GM18498 (cell line): ENCODE measurements at regions not wholly inside any gene's neighbourhood (a gene's known extent, or its start where the extent isn't known, plus 50 kb on each side); places are given as distances from the start of the nearest gene placed in this dataset.

Experiments
- ATAC-seq: cut with Tn5 transposase; IDR thresholded peaks from one replicate; pipeline ENCODE4 v1.9.1; 2021; ENCODE audit warnings: mild to moderate bottlenecking, moderate library complexity; ENCODE audit not compliant: unreplicated experiment

DNA sequence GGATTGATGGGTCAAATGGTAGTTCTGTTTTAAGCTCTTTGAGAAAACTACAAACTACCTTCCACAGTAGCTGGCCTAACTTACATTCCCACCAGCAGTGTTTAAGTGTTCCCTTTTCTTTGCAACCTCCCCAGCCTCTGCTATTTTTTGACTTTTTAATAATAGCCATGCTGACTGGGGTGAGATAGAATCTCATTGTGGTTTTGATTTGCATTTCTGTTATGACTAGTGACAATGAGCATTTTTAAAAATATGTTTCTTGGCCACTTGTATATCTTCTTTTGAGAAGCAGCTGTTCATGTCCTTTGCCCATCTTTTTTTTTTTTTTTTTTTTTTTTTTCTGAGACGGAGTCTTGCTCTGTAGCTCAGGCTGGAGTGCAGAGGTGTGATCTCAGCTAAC is 155.2 kb upstream of the BMPER start:
- ATAC-seq: peak; percentile 92

DNA sequence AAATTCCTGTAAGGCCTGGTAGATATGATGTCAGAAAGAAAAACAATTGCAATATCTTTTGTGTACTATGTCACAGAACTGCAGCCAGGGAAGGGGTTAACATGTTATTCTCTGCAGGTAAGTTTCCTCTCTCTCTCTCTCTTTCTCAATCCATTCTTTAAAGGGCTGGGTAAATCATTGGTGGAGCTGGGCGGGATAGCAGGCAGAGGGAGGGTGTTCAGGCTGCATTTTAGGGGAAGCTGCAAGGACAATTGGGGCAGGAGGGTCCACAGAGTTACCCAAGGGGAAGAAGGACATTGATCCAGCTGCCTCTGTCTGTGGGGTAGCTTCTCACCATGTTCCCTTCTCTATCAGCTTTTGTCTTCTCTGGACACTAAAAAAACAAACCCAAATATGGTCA is 153.9 kb upstream of the BMPER start:
- no peak for ATAC-seq

DNA sequence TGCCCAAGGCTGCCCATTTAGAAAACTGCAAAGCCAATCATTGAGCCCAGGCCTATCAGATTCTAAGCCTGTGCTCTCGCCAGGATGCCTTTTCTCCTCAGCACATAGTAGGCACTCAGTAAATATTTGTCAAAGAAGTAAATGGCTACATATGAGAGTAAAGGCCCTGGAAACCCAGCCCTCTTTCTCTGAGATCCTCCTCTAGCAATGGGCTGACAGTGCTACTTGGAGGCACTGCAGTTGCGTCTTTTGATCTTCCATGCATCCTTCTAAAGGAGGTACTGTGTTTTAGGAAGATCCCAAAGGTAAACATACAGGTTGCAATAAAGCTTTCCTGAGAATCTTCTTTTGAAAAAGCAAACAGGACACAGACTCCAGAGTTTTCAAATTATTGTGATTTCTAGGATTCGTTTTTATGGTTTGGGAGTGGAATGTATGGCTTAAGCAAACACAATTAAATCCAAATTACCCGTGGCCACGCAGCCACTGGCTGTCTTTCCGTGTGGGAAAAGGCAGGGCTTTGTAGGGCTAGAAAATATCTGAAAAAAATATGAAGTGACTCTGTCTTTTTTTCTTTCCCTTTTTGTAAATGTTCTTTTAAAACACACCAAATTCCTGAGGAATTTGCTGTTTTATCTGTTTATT is 151.3 kb upstream of the BMPER start:
- no peak for ATAC-seq

DNA sequence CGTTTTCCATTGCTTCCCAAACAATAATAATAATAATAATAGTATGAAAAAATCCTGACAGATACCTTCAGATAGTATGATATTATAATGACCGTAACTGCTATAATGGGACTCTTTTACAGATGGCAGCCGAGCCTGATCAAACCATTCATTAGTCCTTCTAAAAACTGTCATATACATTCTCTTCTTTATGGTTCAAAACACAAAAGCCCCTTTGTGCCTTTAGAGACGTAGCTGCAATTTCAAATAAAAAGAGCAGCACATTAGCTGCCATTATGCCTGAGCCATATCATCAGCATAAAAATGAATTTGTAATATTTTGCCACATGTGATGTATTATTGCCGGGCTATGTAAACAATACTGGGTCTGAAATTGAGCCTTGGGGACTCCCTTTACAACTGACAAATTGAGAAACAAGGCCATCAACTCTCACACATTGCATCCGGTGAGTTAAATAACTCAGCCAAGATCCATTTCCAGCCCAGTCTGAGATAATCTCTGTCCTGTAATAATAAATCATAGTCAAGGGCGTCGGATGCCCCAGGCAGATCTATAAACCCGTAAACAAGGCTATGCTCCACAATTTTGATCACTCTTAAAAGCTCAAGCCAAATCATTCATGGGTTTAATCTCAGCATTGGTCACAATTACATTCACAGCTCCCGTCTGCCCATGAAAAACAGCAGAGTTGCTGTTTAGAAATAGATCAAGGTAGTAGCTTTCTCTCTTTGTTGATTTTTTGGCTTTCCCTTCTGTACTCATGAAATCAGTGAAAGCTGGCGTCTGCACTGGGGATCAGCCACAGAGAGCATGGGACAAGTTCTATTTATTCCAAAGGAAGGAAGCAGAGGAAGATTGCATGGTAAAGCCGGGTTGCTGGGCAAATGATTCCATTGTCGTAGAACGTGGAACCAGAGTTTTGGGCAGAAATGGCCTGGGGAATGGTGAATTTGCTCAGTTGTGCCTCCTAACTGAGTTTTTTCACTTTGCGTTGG is 150.1 kb upstream of the BMPER start:
- no peak for ATAC-seq

DNA sequence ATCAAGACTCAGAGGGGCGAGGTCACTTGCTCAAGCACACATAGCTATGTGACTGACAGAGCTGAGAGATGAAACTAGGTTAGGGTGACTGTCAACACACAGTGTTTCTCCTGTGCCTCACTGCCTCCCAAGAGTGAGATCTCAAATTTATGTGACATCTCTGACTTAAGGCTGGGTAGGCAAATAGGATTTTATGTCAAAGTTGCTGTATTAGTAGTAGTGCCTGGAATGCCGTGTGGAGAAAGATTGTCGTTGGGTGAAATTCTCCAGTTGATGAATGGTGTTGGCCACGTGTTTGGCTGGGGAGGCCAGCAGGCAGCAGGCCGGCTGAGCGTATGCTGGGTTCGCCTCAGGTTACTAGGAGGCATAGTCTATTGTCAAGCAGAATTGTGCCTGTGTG is 148.3 kb upstream of the BMPER start:
- no peak for ATAC-seq

DNA sequence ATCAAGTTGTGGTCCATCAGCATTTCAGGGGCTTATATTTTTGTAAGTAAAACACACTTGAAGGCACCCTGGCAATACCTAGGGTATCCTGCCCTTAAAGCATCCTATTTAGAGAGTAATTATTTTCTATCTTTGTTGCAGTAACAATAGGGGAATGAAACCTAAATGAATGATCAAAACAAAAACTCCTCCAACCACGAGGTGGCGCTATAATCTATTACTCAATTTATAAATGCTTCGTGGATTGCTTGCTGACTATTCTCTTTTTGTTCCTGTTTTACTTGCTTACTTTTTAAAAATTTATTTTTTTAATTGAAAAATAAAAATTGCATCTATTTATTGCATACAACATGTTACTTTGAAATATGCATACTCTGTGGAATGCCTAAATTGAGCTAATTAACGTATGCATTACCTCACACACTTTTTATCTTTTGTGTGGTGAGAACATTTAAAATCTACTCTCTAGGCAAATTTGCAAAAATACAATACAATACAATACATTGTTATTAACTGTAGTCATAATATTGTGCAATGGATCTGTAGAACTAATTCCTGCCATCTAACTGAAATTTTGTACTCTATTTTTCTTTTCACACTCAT is 147.7 kb upstream of the BMPER start:
- ATAC-seq: no peak

DNA sequence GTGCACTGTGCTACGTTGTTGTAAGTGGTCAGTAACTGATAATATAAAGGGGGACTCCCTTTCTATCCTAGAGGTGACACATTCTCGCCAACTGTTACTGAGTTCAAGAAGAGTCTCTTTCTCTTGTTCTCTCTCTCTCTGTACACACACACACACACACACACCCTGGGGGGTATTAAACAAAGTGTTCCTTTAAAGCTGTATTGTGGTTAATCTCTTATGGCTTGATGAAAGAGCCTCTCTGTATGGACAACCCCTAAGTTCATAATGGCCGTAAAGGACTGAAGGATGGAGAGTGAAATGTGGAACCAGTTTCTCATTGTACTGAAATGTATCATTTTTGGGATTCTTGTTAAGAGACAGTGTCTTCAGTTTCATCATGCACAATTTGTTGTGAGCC is 145.2 kb upstream of the BMPER start:
- no peak for ATAC-seq

DNA sequence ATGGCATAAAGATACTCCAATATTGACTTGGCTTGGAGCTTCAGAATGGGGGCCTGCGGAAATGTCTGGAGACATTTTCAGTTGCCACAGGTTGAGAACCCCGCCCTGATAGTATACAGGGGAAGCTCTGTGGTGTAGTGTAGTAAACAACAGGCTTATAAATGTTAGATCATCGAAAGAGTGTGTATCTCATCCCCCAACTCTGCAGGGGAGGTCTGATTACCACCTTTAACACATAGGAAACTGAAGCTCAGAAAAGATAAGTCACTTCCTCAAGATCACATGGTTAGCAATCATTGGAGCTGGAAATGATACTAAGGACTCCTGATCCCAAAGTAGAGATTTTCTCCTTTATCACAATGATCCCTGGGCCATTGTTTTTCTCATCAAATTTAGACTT is 144.5 kb upstream of the BMPER start:
- ATAC-seq: no peak

DNA sequence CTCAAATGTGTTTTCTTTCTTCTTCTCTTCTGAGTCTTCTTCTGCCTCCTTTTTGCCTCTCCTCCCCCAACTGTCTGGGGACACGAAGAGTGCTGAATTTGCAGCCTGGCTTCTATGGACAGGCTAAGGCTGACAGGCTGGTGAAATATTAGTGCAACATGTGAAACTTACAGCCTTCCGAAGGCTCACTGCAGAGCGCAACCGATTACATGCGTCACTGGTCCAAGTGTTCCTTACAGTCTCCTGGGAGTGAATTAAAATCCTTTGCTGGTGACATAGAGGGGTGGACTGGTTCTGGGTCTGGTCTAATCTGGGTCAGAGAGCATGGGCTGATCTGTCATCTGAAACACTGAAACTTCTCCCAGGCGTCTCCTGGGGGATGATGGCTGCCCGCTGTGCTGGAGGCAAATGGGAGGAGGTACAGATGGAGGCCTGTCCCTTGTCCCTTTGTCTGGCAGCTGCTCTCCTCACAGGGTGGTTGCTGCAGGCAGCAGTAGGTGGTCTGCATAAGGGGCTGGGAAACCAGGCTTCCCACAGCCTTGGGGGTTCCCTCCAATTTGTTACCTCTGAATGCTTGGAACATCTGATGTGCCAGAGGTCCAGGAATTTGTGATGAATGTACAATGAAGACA is 143.8 kb upstream of the BMPER start:
- ATAC-seq: no peak

DNA sequence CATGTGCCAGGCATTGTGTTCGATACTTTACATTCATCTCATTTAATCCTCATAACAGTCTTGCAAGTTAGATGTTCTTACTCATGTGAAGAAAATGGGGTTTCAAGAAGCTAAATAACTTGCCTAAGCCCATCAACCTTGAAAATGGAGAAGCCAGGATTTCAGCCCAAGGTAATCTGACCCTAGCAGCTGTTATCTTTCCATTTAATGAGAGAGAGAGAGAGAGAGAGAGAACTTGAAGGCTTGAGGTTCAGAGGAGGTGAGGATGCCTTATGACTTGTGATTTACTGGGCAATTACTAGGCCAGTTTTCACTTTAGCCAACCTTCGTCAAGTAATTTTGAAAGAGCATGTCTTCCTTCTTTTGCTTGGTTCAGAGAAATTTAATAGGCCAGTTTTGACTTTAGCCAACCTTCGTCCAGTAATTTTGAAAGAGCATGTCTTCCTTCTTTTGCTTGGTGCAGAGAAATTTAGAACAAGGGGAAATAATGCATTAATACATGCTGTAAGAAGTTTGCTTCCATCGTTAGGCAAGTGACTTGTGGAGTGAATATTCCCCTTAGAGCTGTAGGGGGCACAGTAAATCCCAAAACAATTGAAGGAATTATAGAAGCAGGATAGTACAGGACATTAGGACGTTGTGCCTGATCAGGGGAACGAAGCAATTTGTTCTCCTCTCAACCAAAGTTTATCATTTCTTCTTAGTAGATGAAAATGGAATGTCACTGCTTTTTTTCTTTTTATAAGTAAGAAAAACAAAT is 143.0 kb upstream of the BMPER start:
- ATAC-seq: no peak

DNA sequence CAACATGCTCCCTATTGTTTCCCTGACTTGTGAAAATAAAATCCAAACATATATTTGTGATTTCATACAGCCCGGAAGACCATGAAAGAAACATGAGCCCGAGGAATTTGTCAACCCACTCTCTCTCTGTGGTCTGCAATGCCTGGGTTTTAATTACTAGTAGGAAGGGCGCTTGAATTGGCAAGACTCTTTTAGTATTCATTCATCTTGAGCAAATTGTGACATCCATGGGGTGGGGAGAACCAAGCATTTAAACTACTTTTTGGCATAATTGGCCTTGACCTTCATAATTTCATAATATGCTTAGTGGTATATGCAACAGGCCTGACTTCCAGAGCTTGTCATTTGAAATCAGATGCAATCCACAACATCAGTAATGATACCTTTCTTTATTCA is 142.4 kb upstream of the BMPER start:
- ATAC-seq: no peak

DNA sequence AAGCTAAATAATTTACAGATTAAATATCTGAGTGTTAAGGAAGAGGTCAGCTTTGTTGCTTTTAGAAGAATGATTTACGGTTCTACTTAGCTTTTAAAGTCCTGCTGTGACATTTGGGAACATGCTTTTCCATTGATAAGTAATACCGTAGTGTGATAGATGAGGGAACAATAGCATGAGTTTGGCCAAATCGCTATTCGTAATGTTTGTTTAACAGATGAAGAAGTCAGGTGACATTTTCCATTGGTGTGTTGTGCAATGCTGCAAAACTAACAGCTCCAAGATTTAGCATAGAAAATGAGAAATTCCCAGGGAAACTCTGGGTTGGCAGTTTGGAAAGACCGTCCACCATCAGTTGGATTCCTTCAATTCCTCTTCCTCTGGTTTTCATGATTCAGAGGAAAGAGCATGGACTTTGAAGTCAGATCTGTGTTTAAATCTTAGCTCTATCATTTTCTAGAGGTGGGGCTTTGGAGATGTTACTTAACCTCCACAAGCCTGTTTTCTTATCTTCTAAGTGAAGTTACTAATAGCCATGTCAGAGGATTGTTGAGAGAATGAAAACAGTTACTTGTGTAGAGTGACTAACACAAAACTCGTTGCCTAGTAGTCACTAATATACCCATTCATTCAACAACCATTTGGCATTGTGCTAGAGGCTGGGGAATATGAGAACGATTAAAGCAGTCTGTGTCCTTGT is 140.4 kb upstream of the BMPER start:
- ATAC-seq: no peak

DNA sequence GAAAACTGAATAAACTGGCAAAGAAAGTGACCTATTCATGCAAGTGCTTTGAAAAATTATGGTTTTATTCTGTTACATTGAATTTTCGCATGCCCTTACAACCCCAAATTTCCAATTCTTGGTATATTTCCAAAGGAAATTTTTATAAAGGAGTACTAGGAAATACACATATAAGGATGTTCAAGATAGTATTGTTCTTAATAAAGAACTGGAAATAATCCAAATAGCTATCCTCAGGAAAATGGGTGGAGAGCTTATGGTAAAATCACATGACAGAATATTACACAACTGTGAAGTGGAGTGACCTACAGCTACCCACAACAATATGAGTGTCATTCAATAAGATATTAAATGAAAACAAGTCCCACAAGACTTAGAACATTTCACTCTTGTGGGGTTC is 138.9 kb upstream of the BMPER start:
- ATAC-seq: no peak

DNA sequence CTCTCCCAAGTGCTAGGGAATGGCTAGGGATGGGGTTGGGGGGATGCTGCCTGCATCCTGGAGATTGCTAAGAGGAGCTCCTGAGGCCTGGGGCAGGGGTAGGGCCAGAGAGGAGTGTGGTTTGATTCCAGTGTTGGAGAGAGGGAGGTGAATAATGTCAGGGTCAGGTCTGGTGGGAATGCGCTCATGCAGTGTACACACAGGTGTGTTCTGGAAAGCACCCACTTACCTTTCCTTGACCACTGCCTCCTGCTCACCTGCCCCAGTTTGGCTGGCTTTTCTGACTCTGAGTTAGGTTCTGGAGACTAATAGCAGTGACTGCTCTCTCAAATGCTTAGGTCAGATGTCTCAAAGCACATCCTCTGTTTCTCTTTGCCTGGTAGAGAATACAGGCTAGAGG is 135.4 kb upstream of the BMPER start:
- ATAC-seq: no peak

DNA sequence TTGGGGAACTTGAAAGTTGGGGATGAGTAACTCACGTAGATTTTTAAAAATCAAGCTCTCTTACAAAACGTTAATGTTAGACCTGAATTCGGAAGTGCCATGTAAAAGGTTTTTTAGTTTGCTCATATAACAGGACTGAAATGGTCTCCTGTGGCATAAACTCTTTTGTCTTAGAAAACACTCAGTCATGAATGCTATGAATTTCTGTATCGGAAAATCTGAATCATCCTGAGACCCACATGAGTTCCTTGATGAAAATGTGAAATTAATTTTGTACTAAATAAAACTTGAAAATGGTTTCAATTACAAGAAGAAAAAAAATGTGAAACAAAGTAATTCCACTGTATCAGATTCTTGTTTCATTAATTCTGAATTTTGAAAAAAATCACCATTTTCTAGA is 134.8 kb upstream of the BMPER start:
- ATAC-seq: no peak

DNA sequence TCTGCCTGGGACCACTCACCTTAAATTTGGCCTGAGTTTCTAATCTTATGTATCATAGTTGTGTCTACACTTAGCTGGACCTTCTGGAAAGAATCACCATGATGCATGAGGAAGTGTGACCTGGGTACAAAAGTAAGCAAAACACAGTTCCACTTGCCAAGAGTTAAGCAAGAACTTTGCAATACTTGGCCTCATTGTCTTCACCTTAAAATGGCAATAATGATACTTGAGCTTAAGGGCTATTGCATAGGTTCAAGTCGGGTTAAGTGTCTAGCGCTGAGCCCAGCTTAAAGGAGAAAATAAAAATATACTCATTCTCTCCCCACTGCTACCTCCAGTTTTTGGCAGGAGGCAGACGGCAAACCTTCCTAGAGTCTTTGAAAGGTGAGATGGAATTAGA is 133.9 kb upstream of the BMPER start:
- no peak for ATAC-seq

DNA sequence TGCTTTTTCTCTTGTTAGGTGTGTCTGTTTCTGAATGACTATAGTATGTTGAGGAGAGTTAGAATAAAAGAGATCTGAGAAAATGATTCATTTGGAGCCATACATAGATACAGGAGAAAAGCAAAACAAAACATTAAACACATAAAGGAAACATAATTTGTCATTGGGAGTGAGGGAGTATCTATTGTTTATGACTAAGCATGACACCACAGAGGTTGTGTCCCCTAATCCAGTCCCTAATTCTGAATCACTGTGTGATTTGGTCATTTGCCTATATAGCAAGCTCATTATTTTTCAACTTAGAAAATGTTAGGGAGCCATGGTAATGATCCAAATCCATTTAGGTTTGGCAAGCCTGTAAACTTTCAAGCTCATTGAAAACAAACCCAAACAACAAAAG is 132.3 kb upstream of the BMPER start:
- ATAC-seq: no peak

DNA sequence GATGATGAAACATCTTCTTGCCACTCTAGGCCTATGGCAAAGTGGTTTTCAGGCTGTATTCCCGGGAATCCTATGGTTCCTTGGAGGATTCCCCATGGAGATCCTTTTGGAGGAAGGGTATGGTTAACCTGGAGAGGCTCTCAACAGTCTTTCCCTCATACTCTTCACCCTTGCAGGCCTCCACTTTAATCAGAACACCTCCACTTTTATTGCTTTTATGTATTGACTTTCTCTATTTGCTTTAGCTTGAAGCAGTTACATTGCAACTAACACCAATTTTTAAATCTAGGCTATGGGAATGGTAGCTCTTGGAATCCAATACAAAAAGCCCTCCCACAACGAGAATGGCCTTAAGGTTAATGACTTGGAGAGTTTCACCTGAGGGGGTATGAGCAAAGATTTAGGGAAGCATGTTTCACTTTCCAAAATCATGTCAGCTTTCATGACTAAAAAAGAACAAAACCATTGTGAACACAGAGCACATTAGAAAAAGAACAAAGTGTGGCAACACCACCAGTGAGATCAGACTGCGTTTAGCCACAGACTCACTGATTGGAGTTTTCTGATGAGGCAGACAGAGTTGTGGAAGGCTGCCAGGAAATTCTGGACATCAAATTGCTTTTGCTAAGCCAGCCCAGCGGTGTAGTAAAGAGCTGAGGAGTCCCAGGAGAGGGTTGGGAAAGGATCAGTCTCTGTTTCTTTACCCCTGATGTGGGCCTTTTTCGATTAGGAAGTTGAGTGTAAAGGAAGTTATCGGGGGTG is 130.4 kb upstream of the BMPER start:
- no peak for ATAC-seq

DNA sequence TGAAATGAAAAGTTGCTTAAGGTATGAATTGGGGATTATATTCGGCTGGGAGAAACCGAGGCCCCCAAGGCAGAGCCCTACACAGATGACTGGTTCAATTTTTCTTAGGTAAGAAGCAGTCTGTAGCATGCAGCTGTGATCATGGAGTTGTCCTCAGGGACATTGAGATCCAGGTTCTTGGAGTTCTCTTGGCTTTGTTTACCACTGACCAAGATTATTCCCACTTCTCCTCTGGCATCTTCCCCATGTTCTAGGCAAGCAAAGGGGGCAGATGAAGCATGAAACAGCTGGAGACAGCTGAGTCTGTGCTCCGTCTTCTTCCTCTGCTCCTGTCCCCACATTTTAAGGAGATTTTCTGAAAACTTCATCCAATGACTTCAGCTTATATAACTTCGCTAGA is 129.5 kb upstream of the BMPER start:
- ATAC-seq: no peak
